BLaER1 treated with 17β-estradiol and CSF1 and Interleukin-3, amounts not matched to agents 10 nM and 100 nM (cell line): ENCODE measurements at regions not wholly inside any gene's neighbourhood (a gene's known extent, or its start where the extent isn't known, plus 50 kb on each side); places are given as distances from the start of the nearest gene placed in this dataset.
"Not testable (repeated sequence)": the region's sequence is repeated elsewhere in the genome, so short reads cannot be mapped to it uniquely, and the experiment has no call there.

ENCODE experiments used
- H3K27ac ChIP-seq, 11 experiments: shearing (Covaris generic); formaldehyde crosslinking; 2 replicates each; pipeline ENCODE4 v1.8.1; 2022
- H3K27me3 ChIP-seq, 11 experiments: shearing (Covaris generic); formaldehyde crosslinking; 2 replicates each; pipeline ENCODE4 v1.8.1; 2022
- H3K36me3 ChIP-seq, 11 experiments: shearing (Covaris generic); formaldehyde crosslinking; 2 replicates each; pipeline ENCODE4 v1.8.1; 2022
- H3K4me1 ChIP-seq, 10 experiments: shearing (Covaris generic); formaldehyde crosslinking; 2 replicates each; pipeline ENCODE4 v1.8.1; 2022
- H3K4me2 ChIP-seq, 11 experiments: shearing (Covaris generic); formaldehyde crosslinking; 2 replicates each; pipeline ENCODE4 v1.8.1; 2022
- H3K4me3 ChIP-seq, 10 experiments: shearing (Covaris generic); formaldehyde crosslinking; 2 replicates each; pipeline ENCODE4 v1.8.1; 2022
- H3K9ac ChIP-seq, 11 experiments: shearing (Covaris generic); formaldehyde crosslinking; 2 replicates each; pipeline ENCODE4 v1.8.1; 2022
- H3K9me3 ChIP-seq, 11 experiments: shearing (Covaris generic); formaldehyde crosslinking; replicated peaks in 1 of 11; 2 replicates each; pipeline ENCODE4 v1.8.1; 2022
- H4K20me1 ChIP-seq, 11 experiments: shearing (Covaris generic); formaldehyde crosslinking; 2 replicates each; pipeline ENCODE4 v1.8.1; 2022
- Cebpa-rat ChIP-seq, 11 experiments: shearing (Covaris generic); IDR thresholded peaks; 2 replicates each; pipeline ENCODE4 v1.8.1; 2022

DNA sequence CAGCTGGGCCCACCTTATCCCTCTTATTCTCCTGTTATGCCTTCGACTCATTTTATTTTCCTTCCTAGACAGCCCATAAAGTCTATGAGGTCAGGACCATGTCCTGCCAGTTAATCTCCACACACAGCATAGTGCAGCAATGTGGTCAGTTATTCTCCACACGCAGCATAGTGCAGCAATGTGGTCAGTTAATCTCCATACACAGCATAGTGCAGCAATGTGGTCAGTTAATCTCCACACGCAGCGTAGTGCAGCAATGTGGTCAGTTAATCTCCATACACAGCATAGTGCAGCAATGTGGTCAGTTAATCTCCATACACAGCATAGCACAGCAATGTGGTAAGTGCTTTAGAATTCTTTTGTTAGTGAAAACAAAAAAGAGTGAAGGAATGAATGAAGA lies 77.8 kb downstream of the TEX36 start:
- no peak overlapping the region for H3K9ac ChIP-seq
- H3K27ac ChIP-seq = no peak overlapping the region
- H4K20me1 ChIP-seq = no peaks in the 10 kb centered on the region
- no peaks in the 10 kb centered on the region for H3K27me3 ChIP-seq
- peaks cover 0 to 6% (median 0%) of the 10 kb centered on the region in 11 experiments; a peak in 3 of 22 replicates for H3K9me3 ChIP-seq
- H3K4me3 ChIP-seq = no peak overlapping the region
- H3K4me2 ChIP-seq = no peak overlapping the region
- no peak for TF ChIP-seq Cebpa-rat (IDR thresholded peaks at IDR 0.05)
- H3K36me3 ChIP-seq = no peaks in the 10 kb centered on the region
- no peaks in the 10 kb centered on the region for H3K4me1 ChIP-seq

DNA sequence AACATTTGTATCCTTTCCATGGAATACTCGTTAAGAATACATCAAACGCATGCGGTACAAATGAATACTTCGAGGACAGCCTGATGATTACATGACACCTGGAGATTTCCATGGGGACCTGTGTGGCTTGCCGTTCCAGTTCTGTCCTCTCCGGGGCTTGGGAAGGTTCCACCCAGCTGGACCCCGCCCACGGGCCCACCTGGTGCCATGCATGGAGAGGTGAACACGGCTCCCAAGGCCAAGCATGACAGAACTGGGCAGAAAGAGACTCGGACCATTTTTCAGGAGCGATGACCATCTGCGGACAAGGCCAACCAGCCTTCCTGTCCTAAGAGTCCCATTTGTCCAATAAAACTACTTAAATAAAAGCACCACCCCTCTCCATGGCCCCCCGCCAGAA lies 80.1 kb downstream of the TEX36 start:
- Histone ChIP-seq H3K4me1 (peaks cover 0 to 5% (median 0%) of the 10 kb centered on the region in 10 experiments; a peak in 1 of 20 replicates), H3K36me3 (no peaks in the 10 kb centered on the region)

DNA sequence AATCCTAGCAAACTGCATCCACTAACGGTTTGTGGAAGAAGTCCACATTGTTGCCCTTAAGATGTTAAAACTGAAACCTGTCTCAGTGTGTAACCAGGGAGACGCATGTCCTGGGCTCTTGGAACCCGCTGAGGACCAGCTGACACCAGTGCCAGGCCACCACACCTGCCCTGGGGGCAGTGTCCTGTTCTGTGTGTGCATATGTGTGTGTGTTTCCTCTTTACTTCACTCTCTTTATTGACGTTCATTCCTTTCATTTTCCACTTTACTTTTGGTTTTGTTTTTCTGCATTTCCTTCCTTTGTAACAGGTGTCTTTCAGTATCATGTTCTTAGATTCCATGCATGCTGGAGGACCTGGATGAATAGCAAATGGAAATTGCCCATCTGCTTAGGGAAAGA lies 83.8 kb downstream of the TEX36 start:
- Histone ChIP-seq H3K36me3 (no peaks in the 10 kb centered on the region), H3K9me3 (peaks cover 14 to 36% (median 22%) of the 10 kb centered on the region in 11 experiments), H3K4me2 (0 out of 22 replicates have a peak overlapping the region, but pooled peaks of 1 of the 11 experiments have one; percentile 17), H4K20me1 (no peaks in the 10 kb centered on the region), H3K4me1 (peaks cover 0 to 5% (median 0%) of the 10 kb centered on the region in 10 experiments; a peak in 1 of 20 replicates), H3K27ac (no peak overlapping the region), H3K4me3 (no peak overlapping the region), H3K9ac (no peak overlapping the region), H3K27me3 (no peaks in the 10 kb centered on the region)
- TF ChIP-seq Cebpa-rat (IDR thresholded peaks at IDR 0.05) = no peak

More for the DNA sequence above, 80.1 kb downstream of the TEX36 start:
- TF ChIP-seq Cebpa-rat (IDR thresholded peaks at IDR 0.05) = no peak
- Histone ChIP-seq H3K27ac (no peak overlapping the region), H3K4me3 (no peak overlapping the region), H3K4me2 (no peak overlapping the region), H4K20me1 (no peaks in the 10 kb centered on the region), H3K9ac (no peak overlapping the region), H3K27me3 (no peaks in the 10 kb centered on the region), H3K9me3 (peaks cover 0 to 14% (median 0%) of the 10 kb centered on the region in 11 experiments; a peak in 3 of 22 replicates)

DNA sequence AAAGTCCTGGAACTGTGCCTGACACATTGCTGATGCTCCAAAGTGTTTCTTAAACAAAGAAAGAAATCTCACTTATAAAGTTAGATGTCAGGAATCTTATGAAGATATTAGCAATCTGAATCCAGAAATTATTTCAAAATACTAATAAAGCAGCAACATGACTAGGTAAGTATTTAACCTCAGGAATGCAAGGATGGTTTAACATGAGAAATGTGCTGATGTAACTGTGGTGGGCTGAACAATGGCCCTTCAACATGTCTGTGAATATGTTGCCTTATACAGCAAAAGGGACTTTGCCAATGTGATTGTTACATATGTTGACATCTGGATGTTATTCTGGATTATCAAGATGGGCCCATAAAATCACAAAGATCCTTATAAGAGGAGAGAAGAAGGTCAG lies 87.1 kb downstream of the TEX36 start:
- H3K4me3 ChIP-seq = no peak overlapping the region
- no peaks in the 10 kb centered on the region for H3K36me3 ChIP-seq
- H3K27ac ChIP-seq = no peak overlapping the region
- no peak overlapping the region for H3K4me2 ChIP-seq
- peaks cover 14 to 36% (median 22%) of the 10 kb centered on the region in 11 experiments for H3K9me3 ChIP-seq
- no peak for TF ChIP-seq Cebpa-rat (IDR thresholded peaks at IDR 0.05)
- no peaks in the 10 kb centered on the region for H4K20me1 ChIP-seq
- H3K4me1 ChIP-seq = peaks cover 0 to 5% (median 0%) of the 10 kb centered on the region in 10 experiments; a peak in 1 of 20 replicates
- H3K27me3 ChIP-seq = no peaks in the 10 kb centered on the region
- H3K9ac ChIP-seq = no peak overlapping the region

DNA sequence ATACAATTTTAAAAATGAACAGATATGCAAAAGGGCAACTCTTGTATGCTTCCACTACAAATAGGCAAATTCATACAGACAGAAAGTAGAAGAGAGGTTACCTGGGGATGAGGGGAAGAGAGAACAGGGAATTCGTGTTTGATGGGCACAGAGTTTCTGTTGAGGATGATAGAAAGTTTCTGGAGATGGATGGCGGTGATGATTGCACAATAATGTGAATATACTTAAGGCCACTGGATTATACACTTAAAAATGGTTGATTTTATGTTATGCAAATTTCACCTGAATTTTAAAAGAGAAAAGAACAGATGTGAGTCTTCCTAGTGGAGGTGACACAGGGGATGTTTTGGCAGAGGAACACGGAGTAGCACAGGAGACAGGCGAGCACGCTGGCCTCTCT lies 89.3 kb downstream of the TEX36 start:
- H3K9me3 ChIP-seq = peaks cover 14 to 25% (median 19%) of the 10 kb centered on the region in 11 experiments
- H3K9ac ChIP-seq = no peak overlapping the region
- no peaks in the 10 kb centered on the region for H3K4me1 ChIP-seq
- H3K4me2 ChIP-seq = no peak overlapping the region
- no peak overlapping the region for H3K4me3 ChIP-seq
- H3K27me3 ChIP-seq = no peaks in the 10 kb centered on the region
- no peak overlapping the region for H3K27ac ChIP-seq
- peak in 5 of 11 experiments; percentile 38 to 77 (median 42); a peak in 5 of 22 replicates for TF ChIP-seq Cebpa-rat (IDR thresholded peaks at IDR 0.05)
- no peaks in the 10 kb centered on the region for H4K20me1 ChIP-seq
- H3K36me3 ChIP-seq = no peaks in the 10 kb centered on the region

DNA sequence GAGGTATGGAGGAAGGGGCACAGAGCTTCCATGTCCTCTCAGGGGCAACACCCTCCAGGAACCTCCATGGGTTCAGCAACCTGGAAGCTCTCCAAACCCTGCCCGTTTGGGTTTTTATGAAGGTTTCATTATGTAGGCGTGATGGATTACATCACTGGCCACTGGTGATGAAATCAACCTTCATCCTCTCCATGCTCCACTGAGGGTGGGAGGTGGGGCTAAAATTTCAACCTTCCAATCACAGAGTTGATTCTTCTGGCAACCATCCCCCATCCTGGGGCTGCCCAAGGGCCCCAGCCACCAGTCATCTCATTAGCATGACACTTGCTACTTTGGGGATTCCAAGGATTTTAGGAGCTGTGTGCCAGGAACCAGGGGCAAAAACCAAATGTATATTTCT lies 90.1 kb downstream of the TEX36 start:
- H3K27me3 ChIP-seq = no peaks in the 10 kb centered on the region
- H3K4me3 ChIP-seq = no peak overlapping the region
- H3K36me3 ChIP-seq = no peaks in the 10 kb centered on the region
- 0 out of 22 replicates have a peak, but pooled peaks of 2 of the 11 experiments have one; percentile 14 to 18 for TF ChIP-seq Cebpa-rat (IDR thresholded peaks at IDR 0.05)
- no peak overlapping the region for H3K9ac ChIP-seq
- peaks cover 14 to 33% (median 22%) of the 10 kb centered on the region in 11 experiments for H3K9me3 ChIP-seq
- H4K20me1 ChIP-seq = no peaks in the 10 kb centered on the region
- no peaks in the 10 kb centered on the region for H3K4me1 ChIP-seq
- H3K4me2 ChIP-seq = no peak overlapping the region; a peak in 2 of 22 replicates
- no peak overlapping the region for H3K27ac ChIP-seq

DNA sequence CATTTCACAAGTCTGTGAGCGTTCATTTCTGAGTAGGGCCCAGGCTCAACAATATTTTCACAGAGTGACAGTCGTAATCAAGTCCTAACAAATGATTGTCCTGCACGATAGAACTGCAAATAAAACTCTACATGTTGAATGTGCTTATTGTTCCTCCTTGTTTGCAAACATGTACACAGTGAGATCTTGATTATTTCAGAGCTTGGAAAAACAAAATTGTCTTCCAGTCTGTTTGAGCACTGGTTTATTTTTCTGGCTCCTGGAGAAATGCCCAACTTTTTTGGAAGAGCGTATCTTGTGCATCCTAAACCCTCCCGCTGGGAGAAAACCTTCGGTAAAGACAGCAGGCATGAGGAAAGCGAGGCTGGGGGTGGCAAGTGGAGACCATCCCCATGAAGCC lies 91.1 kb downstream of the TEX36 start:
- H3K27ac ChIP-seq = no peak overlapping the region
- H3K27me3 ChIP-seq = no peaks in the 10 kb centered on the region

DNA sequence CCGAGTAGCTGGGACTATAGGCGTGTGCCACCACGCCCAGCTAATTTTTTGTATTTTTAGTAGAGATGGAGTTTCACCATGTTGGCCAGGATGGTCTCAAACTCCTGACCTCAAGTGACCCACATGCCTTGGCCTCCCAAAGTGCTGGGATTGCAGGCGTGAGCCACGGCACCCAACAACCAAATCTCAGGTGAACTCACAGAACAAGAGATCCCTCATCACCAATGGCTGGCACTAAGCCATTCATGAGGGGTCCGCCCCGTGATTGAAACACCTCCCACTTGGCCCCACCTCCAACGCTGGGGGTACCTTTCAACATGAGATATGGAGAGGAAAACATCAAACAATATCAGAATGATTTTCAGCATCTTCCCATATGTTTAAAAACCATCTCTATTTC lies 94.2 kb downstream of the TEX36 start:
- H3K9me3 ChIP-seq = peaks cover 3 to 24% (median 13%) of the 10 kb centered on the region in 11 experiments; a peak in 12 of 22 replicates
- not testable (repeated sequence) for H3K4me3 ChIP-seq, H3K27me3 ChIP-seq, H3K4me2 ChIP-seq, H3K36me3 ChIP-seq, H3K27ac ChIP-seq, H3K9ac ChIP-seq, H3K4me1 ChIP-seq, H4K20me1 ChIP-seq

More for the DNA sequence above, 91.1 kb downstream of the TEX36 start:
- no peak overlapping the region for H3K9ac ChIP-seq
- no peaks in the 10 kb centered on the region for H3K4me1 ChIP-seq
- no peak overlapping the region for H3K4me2 ChIP-seq
- no peak overlapping the region for H3K4me3 ChIP-seq
- TF ChIP-seq Cebpa-rat (IDR thresholded peaks at IDR 0.05) = no peak
- H4K20me1 ChIP-seq = no peaks in the 10 kb centered on the region
- peaks cover 17 to 37% (median 24%) of the 10 kb centered on the region in 11 experiments for H3K9me3 ChIP-seq
- no peaks in the 10 kb centered on the region for H3K36me3 ChIP-seq

DNA sequence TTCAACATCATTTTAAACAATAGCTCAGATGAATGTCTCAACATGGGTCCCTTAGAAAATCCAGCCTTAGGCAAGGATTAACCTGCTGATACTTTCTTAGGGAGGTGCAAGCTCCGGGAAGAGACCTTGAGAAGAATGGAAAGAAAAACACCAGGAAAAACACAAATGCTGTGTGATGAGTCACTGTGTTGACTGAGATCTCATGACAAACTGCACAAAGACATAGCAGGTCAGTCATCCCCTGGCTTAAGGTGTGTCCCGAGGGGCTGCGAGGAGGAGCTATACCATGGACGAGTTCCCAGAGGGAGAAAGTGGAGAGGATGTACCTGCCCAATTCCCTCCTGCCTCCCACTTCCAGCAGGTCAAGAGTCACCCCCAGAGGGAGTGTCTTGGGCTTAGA lies 98.0 kb downstream of the TEX36 start:
- Histone ChIP-seq H3K4me2 (no peak overlapping the region), H3K4me3 (no peak overlapping the region), H3K9me3 (peaks cover 16 to 38% (median 28%) of the 10 kb centered on the region in 11 experiments), H3K9ac (no peak overlapping the region), H3K27me3 (no peaks in the 10 kb centered on the region), H3K4me1 (no peaks in the 10 kb centered on the region), H3K36me3 (no peaks in the 10 kb centered on the region), H4K20me1 (no peaks in the 10 kb centered on the region), H3K27ac (no peak overlapping the region)
- no peak for TF ChIP-seq Cebpa-rat (IDR thresholded peaks at IDR 0.05)

DNA sequence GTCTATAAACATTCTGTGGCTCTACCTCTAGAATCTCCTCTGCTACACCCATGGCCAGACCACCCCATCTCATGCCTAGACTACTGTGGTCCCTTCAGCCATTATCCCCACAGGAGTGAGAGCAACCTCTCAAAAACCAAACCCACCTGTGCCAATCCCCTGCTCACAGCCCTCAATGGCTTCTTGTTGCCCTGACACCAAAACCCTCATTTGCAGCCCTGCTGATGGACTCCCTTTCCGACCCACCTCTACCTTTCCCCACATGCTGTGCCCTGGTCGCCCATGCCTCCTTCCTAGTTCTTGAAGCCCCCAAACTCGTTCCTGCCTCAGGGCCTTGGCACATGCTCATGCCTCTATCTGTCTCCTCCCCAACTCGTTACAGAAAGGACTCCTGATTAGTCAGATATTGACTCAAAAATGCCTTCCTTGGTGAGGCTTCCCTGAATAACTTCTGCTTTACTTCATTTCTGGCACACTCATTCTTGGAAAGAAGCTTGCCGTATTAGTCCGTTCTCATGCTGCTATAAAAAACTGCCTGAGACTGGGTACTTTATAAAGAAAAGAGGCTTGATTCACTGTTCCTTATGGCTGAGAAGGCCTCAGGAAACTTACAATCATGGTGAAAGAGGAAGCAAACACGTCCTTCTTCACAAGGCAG lies 104.2 kb downstream of the TEX36 start:
- H3K9ac ChIP-seq = no peak overlapping the region
- no peaks in the 10 kb centered on the region for H3K4me1 ChIP-seq
- no peak for TF ChIP-seq Cebpa-rat (IDR thresholded peaks at IDR 0.05)
- H3K4me3 ChIP-seq = no peak overlapping the region
- H3K4me2 ChIP-seq = no peak overlapping the region
- H3K27ac ChIP-seq = no peak overlapping the region
- no peaks in the 10 kb centered on the region for H4K20me1 ChIP-seq
- H3K27me3 ChIP-seq = no peaks in the 10 kb centered on the region
- peaks cover 33 to 53% (median 37%) of the 10 kb centered on the region in 11 experiments for H3K9me3 ChIP-seq
- H3K36me3 ChIP-seq = peaks cover 0 to 6% (median 0%) of the 10 kb centered on the region in 11 experiments; a peak in 1 of 22 replicates
